ENCODE measurements at regions not wholly inside any gene's neighbourhood (a gene's known extent, or its start where the extent isn't known, plus 50 kb on each side); places are given as distances from the start of the nearest gene placed in this dataset.

DNA sequence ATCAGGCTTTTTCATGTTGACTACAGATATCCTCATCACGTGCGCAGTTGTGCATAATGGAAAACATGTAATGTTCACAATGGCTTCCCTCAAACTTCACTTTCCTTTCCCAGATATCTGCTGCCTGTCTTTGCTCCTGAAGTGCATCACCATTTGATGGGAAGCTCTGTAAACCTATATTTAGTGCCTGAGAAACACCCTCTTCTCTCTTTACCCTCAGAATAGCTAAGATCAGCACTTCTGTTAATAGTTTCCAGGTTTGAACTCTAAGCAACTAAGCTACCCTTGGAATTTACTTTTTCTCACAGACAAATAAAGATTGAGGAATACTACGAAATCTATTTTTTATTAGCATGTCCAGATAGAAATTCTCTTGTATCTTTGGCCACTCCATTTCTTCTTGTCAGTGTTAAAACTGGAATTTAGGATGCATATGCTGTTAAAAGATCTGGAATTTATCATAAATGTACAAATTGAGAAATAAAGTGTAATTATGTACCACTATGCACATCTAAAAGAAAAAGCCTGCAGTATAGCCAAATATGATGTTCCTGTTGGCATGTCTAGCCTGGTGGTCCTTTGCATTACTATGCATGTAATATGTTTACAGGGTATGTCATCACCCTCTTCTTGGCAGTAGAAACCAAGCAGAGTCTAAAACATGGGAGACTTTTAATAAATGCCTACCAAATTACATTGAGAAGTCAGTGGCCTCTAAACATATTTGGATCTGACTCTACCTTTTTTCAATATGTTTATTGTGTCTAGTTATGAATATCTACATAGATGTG lies 278.7 kb downstream of the FIGN start:
- no peak for DNase-seq

DNA sequence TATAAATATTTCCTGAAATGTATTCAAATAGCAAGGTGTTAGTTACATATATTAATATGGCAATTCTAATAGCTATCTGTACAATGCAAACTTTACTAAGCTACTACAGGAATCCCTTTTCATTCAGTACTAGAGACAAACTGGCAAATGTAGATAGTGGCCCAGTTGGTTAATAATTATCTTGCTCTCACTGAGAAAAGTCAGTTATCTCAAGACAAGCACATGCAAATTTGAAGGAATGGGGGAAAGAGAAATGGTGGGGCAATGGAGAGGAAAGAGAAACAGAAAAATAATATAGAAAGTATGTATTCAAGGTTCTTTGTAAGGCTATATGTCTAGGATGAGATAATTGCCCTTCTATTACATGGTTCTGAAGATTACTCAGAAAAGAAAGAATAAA lies 280.0 kb downstream of the FIGN start:
- no peak for DNase-seq

DNA sequence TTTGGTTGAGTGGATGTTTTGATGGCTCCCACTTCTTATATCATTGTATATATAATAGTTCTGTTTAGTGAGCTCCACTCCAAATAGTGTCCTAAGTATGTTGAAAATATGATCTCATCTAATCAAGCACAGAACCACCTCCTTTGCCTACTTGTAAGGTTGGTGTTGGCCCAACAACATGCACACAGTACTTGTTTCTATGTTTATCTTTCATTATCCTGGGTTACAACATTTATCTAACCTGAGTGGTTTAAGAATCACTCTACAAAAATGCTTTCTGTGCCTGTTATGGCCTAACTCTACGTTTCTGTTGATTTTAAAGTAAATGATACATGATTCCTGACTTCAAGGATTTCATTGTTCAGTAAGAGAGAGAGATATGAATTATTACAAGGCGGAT lies 281.9 kb downstream of the FIGN start:
- DNase-seq = no peak

DNA sequence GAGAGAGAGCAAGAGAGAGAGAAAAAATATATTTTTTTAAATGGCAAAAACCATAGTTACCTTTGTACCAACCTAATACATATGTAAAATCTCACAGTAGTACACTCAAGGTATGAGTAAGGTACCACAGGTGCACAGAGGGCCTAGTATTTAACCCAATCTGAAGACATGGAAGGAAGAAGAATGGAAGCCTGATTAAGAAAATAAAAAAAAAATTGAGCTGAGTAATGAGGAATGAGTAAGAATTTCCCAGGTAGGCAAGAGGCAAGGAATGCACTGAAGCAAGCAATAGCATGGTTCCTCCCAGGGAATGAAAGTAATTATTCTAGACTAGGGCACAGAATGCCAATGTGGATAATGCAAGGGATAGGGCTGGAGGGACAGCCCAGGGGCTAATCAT lies 294.2 kb downstream of the FIGN start:
- no peak for DNase-seq

DNA sequence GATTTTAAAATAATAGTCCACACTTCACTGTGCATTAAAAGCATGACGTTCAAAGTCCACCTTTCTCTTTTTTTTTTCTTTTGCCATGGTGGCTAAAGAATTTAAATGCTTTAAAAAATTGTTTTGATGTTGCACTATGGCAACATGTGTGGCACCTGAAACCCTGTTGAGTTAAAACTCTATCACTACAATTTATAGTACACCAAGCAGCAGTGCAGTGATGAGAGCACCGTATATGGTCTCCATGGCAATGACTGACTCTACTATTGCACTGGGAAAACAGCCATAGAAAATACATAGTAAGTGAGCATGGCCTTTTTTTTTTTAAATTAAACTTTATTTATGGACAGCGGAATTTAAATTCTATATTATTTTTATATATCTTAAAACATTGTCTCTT lies 298.8 kb downstream of the FIGN start:
- DNase-seq = no peak

DNA sequence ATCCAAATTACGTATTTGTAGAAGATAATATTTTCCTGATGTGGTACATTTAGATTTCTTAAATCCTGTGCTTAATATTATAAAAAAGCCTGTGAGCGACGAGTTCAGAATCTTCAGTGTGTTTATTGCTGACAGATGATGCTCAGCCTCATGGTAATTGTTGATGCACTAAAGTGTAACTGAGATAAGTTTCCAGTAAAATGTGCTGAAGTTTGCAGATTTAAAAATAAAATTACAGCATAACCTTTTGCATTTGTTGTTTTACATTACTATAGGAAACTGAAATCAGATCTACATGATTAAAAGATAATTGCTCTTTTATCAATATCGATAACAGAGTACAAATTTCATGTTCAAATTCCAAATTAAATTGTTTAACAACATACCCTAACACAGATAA lies 307.6 kb downstream of the FIGN start:
- no peak for DNase-seq

DNA sequence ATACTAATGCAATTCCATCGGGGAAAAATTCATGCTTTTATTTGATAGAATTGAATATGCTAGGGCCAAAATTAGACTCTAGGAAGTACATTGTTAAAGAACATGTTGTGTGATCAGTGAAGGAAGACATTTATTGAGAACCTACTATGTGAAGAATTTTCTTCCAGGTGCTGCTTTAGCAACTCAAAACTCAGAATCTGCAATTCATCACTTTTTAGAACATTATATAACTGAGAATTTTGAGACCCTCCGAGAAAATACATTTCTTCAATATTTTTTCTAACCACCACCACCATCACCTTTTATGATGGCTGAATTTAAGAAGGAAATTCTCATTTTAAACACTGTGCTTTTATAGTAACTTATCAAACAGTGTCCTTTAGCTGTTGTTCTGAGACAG lies 315.2 kb downstream of the FIGN start:
- no peak for DNase-seq

DNA sequence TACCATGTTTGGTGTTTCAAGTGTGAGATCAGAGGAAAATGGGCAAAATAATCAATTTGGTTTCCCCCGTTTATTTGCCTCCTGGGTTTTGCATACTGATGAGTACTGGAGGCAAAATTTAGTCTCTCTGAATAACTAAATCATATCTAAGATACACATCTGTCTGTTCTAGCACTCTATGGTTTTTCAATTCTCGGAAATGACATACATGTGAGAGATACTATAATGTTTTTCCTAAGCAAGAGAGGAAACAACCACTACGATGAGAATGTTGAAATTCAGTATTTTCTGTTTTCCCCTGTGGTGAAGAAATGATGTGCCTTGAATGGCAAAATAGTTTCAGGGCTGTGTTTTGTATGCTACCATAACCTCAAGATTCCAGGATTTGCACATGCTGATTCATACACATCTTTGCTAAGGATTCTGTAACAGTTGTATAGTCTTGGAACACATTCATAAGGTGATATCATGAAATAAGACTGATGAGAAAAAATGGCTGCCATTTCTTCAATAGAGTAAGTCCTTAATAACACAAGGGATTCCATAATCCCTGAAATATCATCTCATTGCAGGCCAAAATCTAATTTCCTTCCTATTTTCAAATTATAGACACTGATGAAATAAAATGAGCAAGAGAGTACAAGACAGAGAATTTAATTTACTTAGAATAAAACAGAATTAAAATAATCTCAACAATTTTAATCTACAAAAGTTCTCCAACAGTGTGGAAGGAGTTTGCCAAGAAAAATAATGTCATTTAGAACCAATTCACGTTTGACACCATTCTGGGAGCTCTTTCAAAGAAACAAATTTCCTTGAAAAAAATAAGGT lies 316.6 kb downstream of the FIGN start:
- DNase-seq = no peak

DNA sequence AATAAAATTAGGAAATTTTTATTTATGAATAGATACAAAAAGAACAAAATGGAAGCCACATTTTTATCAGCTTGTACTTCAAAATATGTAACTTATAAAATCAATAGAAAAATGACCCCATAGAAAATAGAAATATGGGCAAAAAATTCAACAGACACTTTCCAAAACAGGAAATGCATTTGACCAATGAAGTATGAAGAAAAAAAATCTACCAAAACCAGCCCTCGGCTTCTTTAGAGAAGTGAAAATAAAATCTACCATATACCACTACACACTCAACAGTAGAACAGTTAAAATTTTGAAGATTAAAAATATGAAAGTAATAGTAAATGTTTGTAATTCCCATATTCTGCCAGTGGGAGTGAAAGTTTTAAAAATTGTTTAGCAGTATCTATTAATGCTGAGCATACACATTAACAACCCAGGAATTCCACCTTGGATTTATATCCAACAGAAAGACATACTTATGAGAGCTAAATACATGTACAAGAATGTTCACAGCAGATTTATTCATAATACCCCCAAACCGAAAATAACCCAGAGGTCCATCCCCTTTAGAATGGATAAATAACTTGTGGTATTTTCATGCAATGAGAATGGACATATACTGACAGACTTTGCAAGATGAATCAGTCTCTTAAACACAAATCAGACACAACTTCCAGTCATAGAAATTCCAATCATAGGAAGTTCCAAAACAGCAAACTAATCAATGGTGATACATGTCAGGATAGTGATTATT lies 318.0 kb downstream of the FIGN start:
- no peak for DNase-seq

DNA sequence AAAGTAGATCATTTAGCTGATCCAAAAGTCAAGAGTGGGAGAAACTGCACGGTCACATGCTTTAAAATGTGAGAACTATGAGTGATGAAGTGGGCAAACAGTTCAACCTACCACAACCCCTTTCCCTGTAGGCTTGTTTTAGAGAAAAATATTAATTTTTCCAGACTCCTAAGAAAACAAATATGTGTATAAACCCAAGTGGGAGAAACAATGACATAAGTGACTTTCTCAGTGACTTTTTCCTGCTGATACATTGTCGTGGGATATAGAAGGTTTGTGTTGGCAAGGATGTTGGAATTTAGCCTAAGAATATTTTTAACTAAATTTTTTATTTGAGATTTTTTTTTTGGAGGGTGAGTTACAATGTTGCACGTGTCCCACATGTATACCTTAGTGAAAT lies 321.7 kb downstream of the FIGN start:
- DNase-seq = no peak

DNA sequence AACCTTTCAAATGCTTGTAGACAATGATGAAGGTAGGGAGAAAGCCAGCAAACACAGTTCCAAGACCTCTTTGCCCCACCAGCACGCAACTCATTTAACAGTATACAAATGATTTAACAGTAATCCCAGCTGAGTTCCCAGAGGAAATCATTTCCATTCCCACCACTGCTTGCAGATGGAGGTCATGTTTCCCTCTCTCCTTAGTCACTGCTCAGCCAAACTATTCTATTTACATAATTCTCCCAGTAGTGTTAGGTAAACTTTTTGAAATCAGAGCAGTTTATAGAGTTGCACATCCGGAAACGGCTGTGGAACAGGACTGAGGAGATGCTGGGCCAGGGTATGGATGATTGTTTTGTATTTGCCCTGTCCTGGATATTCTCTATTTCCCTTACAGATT lies 328.5 kb downstream of the FIGN start:
- no peak for DNase-seq

DNA sequence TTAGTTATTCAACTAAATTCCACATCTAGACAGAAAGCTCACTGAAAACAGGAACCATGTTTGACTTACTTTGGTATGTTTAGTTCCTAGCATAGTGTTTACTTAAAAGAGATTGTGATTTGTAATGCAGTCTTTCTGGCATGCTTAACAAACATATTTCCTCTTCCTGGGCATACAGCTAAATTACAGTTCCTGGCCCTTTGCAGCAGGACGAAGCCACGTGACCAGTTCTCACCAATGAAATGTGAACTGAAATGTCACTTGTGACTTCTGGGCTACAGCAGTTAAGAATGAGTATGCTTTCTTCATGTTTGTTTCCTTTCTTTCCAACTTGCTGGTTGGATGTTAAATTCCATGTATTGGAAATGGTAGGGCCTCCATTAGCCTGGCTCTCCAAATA lies 330.5 kb downstream of the FIGN start:
- DNase-seq = no peak

DNA sequence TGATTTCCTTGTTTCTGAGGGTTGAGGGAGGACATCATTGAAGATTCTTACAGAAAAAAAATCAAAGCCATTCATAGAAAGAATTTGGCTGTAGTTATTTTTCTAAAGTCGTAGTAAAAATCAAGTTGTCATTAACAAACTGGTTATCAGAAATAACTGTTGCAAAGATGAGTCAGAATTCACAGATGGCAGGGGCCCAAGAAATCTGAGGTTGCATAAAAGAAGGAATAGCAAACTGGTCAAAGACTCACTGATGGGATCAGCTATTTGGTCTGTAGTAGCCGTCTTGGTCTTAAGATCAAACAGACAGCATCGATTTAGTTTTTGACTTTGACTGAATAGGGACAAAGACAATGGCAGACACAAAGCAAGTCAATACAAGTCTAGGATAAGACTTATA lies 334.3 kb downstream of the FIGN start:
- DNase-seq = no peak

DNA sequence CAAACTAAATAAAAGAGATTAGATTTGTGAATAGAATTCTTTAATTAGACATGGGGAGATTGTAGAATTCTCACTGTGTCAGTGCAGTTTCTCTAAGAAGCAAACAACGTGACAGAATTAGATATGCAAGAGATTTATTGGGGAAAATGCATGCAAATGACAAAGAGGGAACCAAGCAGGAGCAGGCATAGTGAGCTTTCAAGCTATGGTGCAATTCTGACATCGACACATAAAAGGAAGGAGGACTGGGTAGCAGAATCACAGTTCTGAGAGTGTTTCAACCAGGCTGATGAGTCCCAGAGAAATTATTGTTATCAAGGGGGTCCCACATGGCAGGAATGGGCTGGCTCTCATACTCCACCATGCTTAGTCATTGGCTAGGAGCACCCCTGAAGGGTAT lies 338.4 kb downstream of the FIGN start:
- DNase-seq = no peak

DNA sequence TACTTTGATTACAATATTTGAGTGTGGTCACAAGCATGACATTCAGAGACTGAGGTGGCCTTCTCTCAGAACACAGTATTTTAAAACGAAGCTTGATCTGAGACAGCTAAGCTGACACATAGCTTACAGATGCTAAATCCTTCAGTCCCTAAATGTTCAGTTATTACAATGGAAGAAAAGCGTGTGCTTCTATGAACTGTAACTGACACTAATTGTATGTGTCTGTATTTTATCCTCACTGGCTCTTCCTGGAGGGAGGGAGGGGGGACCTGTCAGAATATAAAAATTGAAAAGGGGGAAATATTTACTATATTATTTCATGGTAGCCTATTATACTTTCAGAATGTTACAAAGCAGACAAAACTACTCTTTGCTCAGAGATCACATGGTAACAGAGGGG lies 340.2 kb downstream of the FIGN start:
- DNase-seq = no peak

DNA sequence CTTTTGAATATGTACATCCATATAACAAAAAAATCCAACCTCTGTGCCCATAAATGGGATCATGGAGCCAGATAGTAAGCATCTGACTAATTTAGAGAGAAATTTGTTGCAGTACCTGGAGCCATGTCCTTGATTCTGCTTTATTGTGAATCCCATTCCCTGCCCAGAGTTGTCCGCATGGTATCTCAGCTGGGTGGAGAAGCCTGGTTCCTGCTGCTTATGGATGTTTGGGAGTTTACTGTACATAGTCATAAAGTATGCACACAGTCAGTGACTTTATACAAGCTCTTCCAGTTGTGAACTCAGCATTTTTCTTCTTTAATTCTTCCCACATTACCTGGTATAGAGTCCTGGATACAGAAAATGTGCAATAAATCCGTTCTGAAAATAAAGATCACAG lies 346.0 kb downstream of the FIGN start:
- DNase-seq = no peak

DNA sequence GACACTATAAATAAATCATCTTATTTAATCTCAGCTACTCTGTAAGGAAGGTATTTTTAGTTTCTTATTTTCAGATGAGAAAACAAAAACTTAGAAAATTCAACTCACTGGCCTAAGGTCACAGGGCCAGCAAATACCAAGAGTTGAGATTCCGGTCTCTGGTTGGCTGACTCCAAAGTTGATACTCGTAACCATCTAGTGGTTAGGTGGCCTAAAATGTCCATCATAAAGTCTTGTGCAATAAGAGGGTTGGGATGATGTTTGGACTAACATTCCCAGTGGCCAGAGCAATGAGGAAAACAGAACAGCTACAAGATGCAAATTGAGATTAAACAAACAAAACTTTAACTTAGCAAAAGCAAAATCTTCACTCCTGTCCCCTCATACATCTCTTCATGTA lies 360.3 kb downstream of the FIGN start:
- no peak for DNase-seq

DNA sequence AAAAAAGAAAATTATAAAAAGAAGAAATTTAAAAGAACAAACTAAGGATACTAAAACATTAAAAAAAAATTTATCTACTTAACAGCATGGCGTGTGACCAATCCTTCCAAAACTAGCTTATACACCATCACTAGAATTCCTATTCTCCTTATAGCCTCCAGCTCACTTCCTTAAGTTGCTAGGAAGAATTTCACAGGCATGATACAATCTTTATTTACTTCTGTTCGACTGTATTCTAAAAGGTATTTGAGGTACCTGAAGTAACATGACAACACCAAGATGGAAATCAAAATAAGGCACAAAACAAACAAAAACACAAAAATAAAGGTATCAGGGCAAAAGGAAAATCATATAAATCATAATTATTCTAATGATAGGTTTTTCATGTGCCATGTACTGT lies 360.7 kb downstream of the FIGN start:
- no peak for DNase-seq

DNA sequence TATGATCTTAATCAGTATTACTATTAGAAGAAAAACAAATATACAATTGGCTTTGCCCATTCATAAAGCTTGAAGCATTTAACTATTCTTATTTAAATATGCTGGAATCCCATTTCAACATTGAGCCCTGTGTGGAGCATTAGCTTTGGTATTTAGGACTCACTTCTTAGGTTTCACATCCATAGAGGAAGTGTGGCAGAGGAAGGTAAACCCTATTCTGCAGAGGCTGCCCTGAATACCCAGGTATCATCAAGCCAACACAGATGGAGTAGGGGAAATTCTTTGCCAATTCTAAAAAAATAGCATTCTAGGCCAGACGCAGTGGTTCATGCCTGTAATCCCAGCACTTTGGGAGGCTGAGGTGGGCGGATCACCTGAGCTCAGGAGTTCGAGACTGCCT lies 361.5 kb downstream of the FIGN start:
- DNase-seq = no peak

DNA sequence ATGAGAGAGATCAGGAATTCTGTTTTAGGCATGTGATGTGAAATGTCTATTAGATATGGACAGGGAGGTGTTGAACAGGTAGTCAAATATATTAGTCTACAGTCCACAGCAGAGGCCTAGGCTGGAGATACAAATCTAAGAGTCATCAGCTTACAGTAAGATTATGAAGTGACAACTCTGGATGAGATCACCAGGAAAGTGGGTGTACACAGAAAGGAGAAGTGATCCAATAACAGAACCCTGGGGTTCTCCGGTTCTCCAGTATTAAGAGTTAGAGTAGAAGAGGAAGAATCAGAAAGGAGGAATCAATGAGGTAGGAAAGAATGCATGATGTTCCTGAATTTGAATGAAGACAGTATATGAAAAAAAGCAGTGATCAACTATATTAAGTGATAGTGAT lies 362.3 kb downstream of the FIGN start:
- no peak for DNase-seq

DNA sequence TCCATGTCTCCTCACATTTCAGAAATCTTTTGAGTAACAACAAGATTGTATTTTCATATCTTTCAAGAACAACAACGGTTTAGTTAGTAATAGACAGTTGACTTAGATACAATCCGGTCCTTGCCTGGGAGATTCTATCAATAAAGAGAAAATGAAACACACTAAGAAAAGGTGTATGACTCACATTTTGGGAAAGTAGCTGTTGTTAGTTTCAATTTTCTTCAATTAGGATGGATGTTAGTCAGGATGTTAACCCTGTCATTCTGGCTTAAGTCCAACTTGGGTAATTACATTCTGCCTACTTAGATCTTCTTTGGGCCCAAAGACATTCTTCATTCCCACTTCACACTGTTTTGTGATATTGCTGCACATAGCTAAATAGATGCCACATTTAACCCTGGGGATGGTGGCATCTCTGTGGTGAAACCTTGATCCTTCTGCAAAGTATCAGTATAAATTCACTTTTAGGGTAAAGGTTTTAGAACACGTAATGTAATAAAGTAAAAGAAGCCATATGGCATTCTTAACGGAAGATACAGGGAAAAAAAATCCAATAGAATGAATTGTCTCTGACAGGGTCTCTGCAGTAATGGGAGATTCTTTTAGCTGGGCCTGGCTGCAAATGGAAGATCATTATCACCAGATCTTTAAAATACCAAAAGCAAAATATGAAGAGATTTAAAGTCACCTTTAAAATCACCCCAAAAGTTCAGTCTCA lies 365.5 kb downstream of the FIGN start:
- no peak for DNase-seq

DNA sequence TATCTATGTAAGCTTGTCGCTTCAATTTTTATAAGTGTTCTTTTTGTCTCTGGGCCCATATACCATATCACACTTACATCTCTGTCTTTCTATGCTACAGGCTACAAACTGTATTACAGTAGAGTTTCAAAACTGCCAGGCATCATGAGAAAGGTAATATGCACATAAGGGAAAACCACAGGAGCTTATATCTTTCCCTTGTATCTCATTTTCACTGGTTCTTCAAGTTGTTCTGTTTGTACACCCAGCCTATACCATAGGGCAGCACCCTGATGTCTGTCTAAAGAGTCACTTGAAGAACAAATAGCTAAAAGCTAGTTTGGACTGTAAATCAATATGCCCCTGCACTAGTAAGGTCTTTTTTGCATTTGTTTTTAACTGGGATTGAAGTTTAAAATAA lies 366.7 kb downstream of the FIGN start:
- no peak for DNase-seq

DNA sequence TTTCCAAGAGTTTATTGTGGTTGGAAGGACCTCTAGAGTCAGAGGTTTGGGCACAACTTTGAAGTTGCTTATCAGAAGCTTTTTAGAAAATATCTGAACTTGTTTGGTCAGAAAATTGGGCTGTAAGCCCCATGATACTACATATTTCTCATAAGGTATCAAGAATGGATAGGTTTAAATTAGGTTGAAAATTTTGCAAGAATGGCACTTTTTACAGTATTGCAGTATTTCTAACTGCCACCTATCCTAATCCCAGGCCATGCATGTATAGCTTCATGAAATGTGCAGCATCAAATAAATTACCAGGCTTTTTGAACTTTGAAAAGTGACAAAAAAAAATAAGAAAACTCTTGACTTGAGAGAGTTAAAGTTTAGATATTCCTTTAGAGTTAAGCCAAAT lies 367.2 kb downstream of the FIGN start:
- no peak for DNase-seq

Measured in hindlimb muscle (tissue), 1 donor.